WI38 (cell line): ENCODE measurements at regions not wholly inside any gene's neighbourhood (a gene's known extent, or its start where the extent isn't known, plus 50 kb on each side); places are given as distances from the start of the nearest gene placed in this dataset.

Experiments used
- H3K4me3 ChIP-seq: 2 replicates; pipeline ENCODE4 v1.5.1; 2011; ENCODE audit warnings: low read depth, mild to moderate bottlenecking, control low read depth, low read length
- CTCF ChIP-seq: IDR thresholded peaks from 2 replicates; pipeline ENCODE4 v1.5.1; 2012; ENCODE audit warnings: low read depth, mild to moderate bottlenecking, control low read depth, low read length

- TF ChIP-seq CTCF, result no peak
- H3K4me3 ChIP-seq, result no peak overlapping the region
Measured at GRCh38 chr5:136924490-136924889, 559.1 kb upstream of the TRPC7 start.

- H3K4me3 ChIP-seq, result no peak overlapping the region
- TF ChIP-seq CTCF, result no peak
Measured at GRCh38 chr5:136910625-136911024, 545.3 kb upstream of the TRPC7 start.

GRCh38 chr5:136909906-136910305, 544.6 kb upstream of the TRPC7 start:
- H3K4me3 ChIP-seq, result no peak overlapping the region
- no peak for TF ChIP-seq CTCF

GRCh38 chr5:136907371-136907770, 542.0 kb upstream of the TRPC7 start:
- no peak for TF ChIP-seq CTCF
- H3K4me3 ChIP-seq, result no peak overlapping the region

GRCh38 chr5:136906545-136906944, 541.2 kb upstream of the TRPC7 start:
- H3K4me3 ChIP-seq, result no peak overlapping the region
- no peak for TF ChIP-seq CTCF

GRCh38 chr5:136905571-136905970, 540.2 kb upstream of the TRPC7 start:
- no peak overlapping the region for H3K4me3 ChIP-seq
- no peak for TF ChIP-seq CTCF

- TF ChIP-seq CTCF, result no peak
- no peak overlapping the region for H3K4me3 ChIP-seq
Measured at GRCh38 chr5:136894070-136894469, 528.7 kb upstream of the TRPC7 start.
